GM12872 (cell line): ENCODE measurements at regions not wholly inside any gene's neighbourhood (a gene's known extent, or its start where the extent isn't known, plus 50 kb on each side); places are given as distances from the start of the nearest gene placed in this dataset.

ENCODE experiments used
- CTCF ChIP-seq: IDR thresholded peaks from 3 replicates; pipeline ENCODE4 v1.5.1; 2011; ENCODE audit warnings: low read depth, mild to moderate bottlenecking, low read length, moderate library complexity; ENCODE audit not compliant: insufficient read depth

- TF ChIP-seq CTCF, result no peak
Measured at GRCh38 chr5:159673538-159673937, 242.7 kb upstream of the ADRA1B start.

- no peak for TF ChIP-seq CTCF
Measured at GRCh38 chr5:159678657-159679392, 237.5 kb upstream of the ADRA1B start.

GRCh38 chr5:159680095-159680494 lies 236.2 kb upstream of the ADRA1B start:
- no peak for TF ChIP-seq CTCF

- TF ChIP-seq CTCF, result no peak
Measured at GRCh38 chr5:159681661-159682060, 234.6 kb upstream of the ADRA1B start.

- no peak for TF ChIP-seq CTCF
Measured at GRCh38 chr5:159682623-159683022, 233.7 kb upstream of the ADRA1B start.

- no peak for TF ChIP-seq CTCF
Measured at GRCh38 chr5:159695741-159696294, 220.5 kb upstream of the ADRA1B start.

GRCh38 chr5:159697530-159697929 lies 218.8 kb upstream of the ADRA1B start:
- no peak for TF ChIP-seq CTCF
